Limb (tissue), 2 donors: ENCODE measurements at regions not wholly inside any gene's neighbourhood (a gene's known extent, or its start where the extent isn't known, plus 50 kb on each side); places are given as distances from the start of the nearest gene placed in this dataset.

ENCODE experiments used
- DNase-seq, 2 donors: peaks; one replicate each; pipeline ENCODE4 v3.0.0-alpha.2; 2016; ENCODE audit errors: extremely low spot score in 2 of 2

GRCh38 chr11:127448101-127448500 is 447.5 kb upstream of the KIRREL3 start:
- DNase-seq, result no peak

- no peak for DNase-seq
Observed at GRCh38 chr11:127445476-127445875, 444.9 kb upstream of the KIRREL3 start.

- no peak for DNase-seq
Observed at GRCh38 chr11:127443297-127443696, 442.7 kb upstream of the KIRREL3 start.

- no peak for DNase-seq
Observed at GRCh38 chr11:127440616-127441015, 440.0 kb upstream of the KIRREL3 start.

- no peak for DNase-seq
Observed at GRCh38 chr11:127425281-127425680, 424.7 kb upstream of the KIRREL3 start.

GRCh38 chr11:127424661-127425060 is 424.1 kb upstream of the KIRREL3 start:
- DNase-seq, result no peak

GRCh38 chr11:127420139-127420538 is 419.6 kb upstream of the KIRREL3 start:
- DNase-seq, result no peak

GRCh38 chr11:127412722-127413380 is 412.3 kb upstream of the KIRREL3 start:
- DNase-seq, result no peak

- DNase-seq, result no peak
Observed at GRCh38 chr11:127412234-127412633, 411.7 kb upstream of the KIRREL3 start.

GRCh38 chr11:127411283-127411682 is 410.7 kb upstream of the KIRREL3 start:
- no peak for DNase-seq

- no peak for DNase-seq
Observed at GRCh38 chr11:127395034-127395433, 394.5 kb upstream of the KIRREL3 start.

GRCh38 chr11:127393460-127393997 is 393.0 kb upstream of the KIRREL3 start:
- DNase-seq, result no peak

GRCh38 chr11:127392575-127392974 is 392.0 kb upstream of the KIRREL3 start:
- no peak for DNase-seq

- DNase-seq, result no peak
Observed at GRCh38 chr11:127390465-127390864, 389.9 kb upstream of the KIRREL3 start.

GRCh38 chr11:127385071-127385470 is 384.5 kb upstream of the KIRREL3 start:
- DNase-seq, result no peak

- DNase-seq, result no peak
Observed at GRCh38 chr11:127383026-127383425, 382.5 kb upstream of the KIRREL3 start.

GRCh38 chr11:127381247-127381646 is 380.7 kb upstream of the KIRREL3 start:
- DNase-seq, result no peak

GRCh38 chr11:127379686-127380085 is 379.1 kb upstream of the KIRREL3 start:
- DNase-seq, result no peak

- DNase-seq, result peak in 1 of 2 donors; percentile 14
Observed at GRCh38 chr11:127376301-127376700, 375.7 kb upstream of the KIRREL3 start.

- no peak for DNase-seq
Observed at GRCh38 chr11:127369356-127369755, 368.8 kb upstream of the KIRREL3 start.

- DNase-seq, result no peak
Observed at GRCh38 chr11:127362754-127363308, 362.3 kb upstream of the KIRREL3 start.

GRCh38 chr11:127358160-127358559 is 357.6 kb upstream of the KIRREL3 start:
- DNase-seq, result no peak

- no peak for DNase-seq
Observed at GRCh38 chr11:127350476-127350875, 349.9 kb upstream of the KIRREL3 start.
